Neuronal stem cell (in vitro differentiated cells): ENCODE measurements at regions not wholly inside any gene's neighbourhood (a gene's known extent, or its start where the extent isn't known, plus 50 kb on each side); places are given as distances from the start of the nearest gene placed in this dataset.

ENCODE experiments used
- DNase-seq: peaks from one replicate; pipeline ENCODE4 v3.0.0-alpha.2; 2013; ENCODE audit warnings: low spot score
- H2AFZ ChIP-seq: one replicate; pipeline ENCODE4 v1.6.1; 2013; ENCODE audit warnings: mild to moderate bottlenecking, low read length, inconsistent platforms
- H2AK5ac ChIP-seq: 2 replicates; pipeline ENCODE4 v1.6.1; 2013; ENCODE audit warnings: low read depth, mild to moderate bottlenecking, inconsistent platforms, low read length, moderate library complexity, mixed read lengths
- H2BK120ac ChIP-seq: 2 replicates; pipeline ENCODE4 v1.6.1; 2013; ENCODE audit warnings: low read depth, mild to moderate bottlenecking, inconsistent platforms, low read length, moderate library complexity, mixed read lengths
- H2BK12ac ChIP-seq: one replicate; pipeline ENCODE4 v1.6.1; 2013; ENCODE audit warnings: low read length, inconsistent platforms
- H2BK15ac ChIP-seq: 2 replicates; pipeline ENCODE4 v1.6.1; 2013; ENCODE audit warnings: mild to moderate bottlenecking, low read length, inconsistent platforms, mixed read lengths
- H2BK5ac ChIP-seq: one replicate; pipeline ENCODE4 v1.6.1; 2013; ENCODE audit warnings: inconsistent platforms, mild to moderate bottlenecking, low read length, moderate library complexity
- H3K14ac ChIP-seq: one replicate; pipeline ENCODE4 v1.6.1; 2013; ENCODE audit warnings: low read length, inconsistent platforms
- H3K18ac ChIP-seq: 2 replicates; pipeline ENCODE4 v1.6.1; 2013; ENCODE audit warnings: low read length, inconsistent platforms
- H3K23ac ChIP-seq: 2 replicates; pipeline ENCODE4 v1.6.1; 2013; ENCODE audit warnings: low read depth, mild to moderate bottlenecking, mixed read lengths, low read length, inconsistent platforms; ENCODE audit not compliant: poor library complexity
- H3K27ac ChIP-seq: replicated peaks from 3 replicates; pipeline ENCODE4 v1.5.1; 2013; ENCODE audit warnings: low read length, inconsistent platforms
- H3K27me3 ChIP-seq, 3 experiments: 2 replicates each; pipeline ENCODE4 v1.6.1; 2013; ENCODE audit warnings: low read length in 3 of 3, mild to moderate bottlenecking in 2 of 3, inconsistent platforms in 1 of 3, low read depth in 1 of 3, mixed read lengths in 1 of 3, moderate library complexity in 1 of 3; ENCODE audit not compliant: control insufficient read depth in 3 of 3, insufficient read depth in 3 of 3
- H3K36me3 ChIP-seq, 2 donors: replicated peaks in 1 of 2; 2 replicates each; pipeline ENCODE4 v1.6.1; 2013; ENCODE audit warnings: low read length in 2 of 2; ENCODE audit not compliant: control insufficient read depth in 2 of 2, insufficient read depth in 2 of 2
- H3K4ac ChIP-seq: 2 replicates; pipeline ENCODE4 v1.6.1; 2013; ENCODE audit warnings: inconsistent platforms, mild to moderate bottlenecking, low read length, moderate library complexity
- H3K4me1 ChIP-seq, 2 donors: 1 replicate in 1 of 2; 2 replicates in 1 of 2; pipeline ENCODE4 v1.6.1; 2013; ENCODE audit warnings: low read length in 2 of 2, low read depth in 1 of 2; ENCODE audit not compliant: control insufficient read depth in 2 of 2, insufficient read depth in 1 of 2
- H3K4me2 ChIP-seq: one replicate; pipeline ENCODE4 v1.6.1; 2013; ENCODE audit warnings: mild to moderate bottlenecking, low read length, inconsistent platforms; ENCODE audit not compliant: insufficient read depth, poor library complexity, severe bottlenecking
- H3K4me3 ChIP-seq, 2 donors: 2 replicates each; pipeline ENCODE4 v1.5.1; 2013; ENCODE audit warnings: low read length in 2 of 2, mild to moderate bottlenecking in 2 of 2, inconsistent platforms in 1 of 2, moderate library complexity in 1 of 2
- H3K79me1 ChIP-seq: one replicate; pipeline ENCODE4 v1.6.1; 2013; ENCODE audit warnings: low read depth, mild to moderate bottlenecking, inconsistent platforms, low read length, moderate library complexity
- H3K9ac ChIP-seq: one replicate; pipeline ENCODE4 v1.6.1; 2013; ENCODE audit warnings: mild to moderate bottlenecking, low read depth, low read length, inconsistent platforms; ENCODE audit not compliant: poor library complexity
- H3K9me3 ChIP-seq, 2 donors: replicated peaks in 1 of 2; 2 replicates each; pipeline versions ENCODE3 to v1.6.1; 2013; ENCODE audit warnings: low read length in 2 of 2, mild to moderate bottlenecking in 2 of 2, inconsistent platforms in 1 of 2, low read depth in 1 of 2, mixed read lengths in 1 of 2, moderate library complexity in 1 of 2; ENCODE audit not compliant: control insufficient read depth in 2 of 2, insufficient read depth in 1 of 2
- H4K8ac ChIP-seq: one replicate; pipeline ENCODE4 v1.6.1; 2013; ENCODE audit warnings: low read depth, mild to moderate bottlenecking, inconsistent platforms, low read length, moderate library complexity
- H4K91ac ChIP-seq: one replicate; pipeline ENCODE4 v1.6.1; 2013; ENCODE audit warnings: low read length, low read depth, mild to moderate bottlenecking, inconsistent platforms; ENCODE audit not compliant: poor library complexity
- WGBS, 2 donors: extraction: QIAGEN DNeasy Blood & Tissue Kit; methylation state at CpG; one replicate each; pipeline ENCODE4 v1.1.7; 2013; ENCODE audit warnings: missing lambda C conversion rate in 2 of 2, mixed read lengths in 1 of 2; ENCODE audit not compliant: insufficient read length in 2 of 2, insufficient replicate concordance in 1 of 2; ENCODE audit errors: extremely low coverage in 2 of 2; 5-methylcytosine and 5-hydroxymethylcytosine counted together

DNA sequence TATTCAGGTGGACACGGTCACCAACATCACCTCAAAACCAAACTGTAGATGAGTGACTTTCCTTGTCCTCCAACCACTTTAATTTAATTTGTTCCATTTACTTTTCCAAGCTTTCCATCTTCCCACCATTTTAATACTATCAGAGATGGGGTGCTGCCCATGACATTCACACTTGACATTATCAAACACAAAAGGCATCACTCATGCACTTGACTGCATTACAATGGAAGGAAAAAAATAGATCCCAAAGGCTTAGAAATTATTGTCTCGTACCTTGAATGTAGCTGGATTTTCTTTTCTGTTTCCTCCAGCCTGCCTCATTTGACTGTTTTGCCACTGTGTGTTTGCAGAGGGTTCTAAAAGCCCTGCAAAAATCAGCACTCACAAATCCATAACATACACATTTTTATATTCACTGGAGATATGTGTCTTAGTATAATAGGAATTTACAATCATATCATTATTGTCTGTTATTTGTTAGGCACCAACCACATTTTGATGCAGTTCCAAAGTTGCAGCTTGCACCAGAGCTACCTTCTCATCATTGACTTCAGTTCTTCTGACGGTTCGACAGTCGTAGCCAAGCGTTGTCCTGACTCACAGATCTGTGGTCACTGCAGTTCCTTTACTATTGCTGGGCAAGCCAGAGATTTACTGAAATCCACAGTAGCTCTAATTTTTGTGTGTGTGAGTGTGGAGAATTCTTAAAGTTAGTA lies 712.3 kb upstream of the WWC1 start:
- Histone ChIP-seq H3K18ac (no peak overlapping the region), H3K27me3 (peaks cover 0 to 5% (median 0%) of the 10 kb centered on the region in 3 experiments), H3K14ac (no peak overlapping the region), H3K27ac (no peak overlapping the region), H3K9me3 (no peaks in the 10 kb centered on the region), H2AK5ac (no peak overlapping the region), H3K4me1 (peaks cover 2 to 25% of the 10 kb centered on the region in 2 donors), H3K9ac (no peak overlapping the region), H3K4me3 (no peak overlapping the region), H3K4me2 (no peak overlapping the region), H2BK5ac (no peak overlapping the region), H2BK12ac (no peak overlapping the region), H2AFZ (no peak overlapping the region), H3K4ac (no peak overlapping the region), H3K23ac (no peak overlapping the region), H4K8ac (no peak overlapping the region), H3K36me3 (no peaks in the 10 kb centered on the region), H4K91ac (no peak overlapping the region), H2BK15ac (no peak overlapping the region), H2BK120ac (no peak overlapping the region), H3K79me1 (no peaks in the 10 kb centered on the region)
- WGBS, 2 donors, result no CpG with 5 or more reads among the region's 6 CpGs
- DNase-seq, result no peak

DNA sequence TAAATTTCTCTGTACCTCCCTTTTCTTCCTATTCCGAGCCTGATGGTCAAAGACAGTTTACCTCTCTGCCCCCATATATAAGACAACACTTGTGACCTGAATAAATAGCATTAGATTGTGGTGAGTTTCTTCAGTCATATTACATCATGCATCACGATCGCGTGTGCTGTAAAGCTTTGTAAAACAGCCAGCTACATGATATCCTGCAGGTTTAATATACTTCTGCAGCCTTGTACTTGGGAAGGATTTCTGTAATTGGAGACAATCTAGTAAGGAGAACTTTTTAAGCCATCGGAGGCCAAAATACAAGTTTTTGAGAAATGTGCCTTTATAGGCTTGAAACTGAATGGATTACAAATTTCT lies 711.8 kb upstream of the WWC1 start:
- DNase-seq, result no peak
- no peak overlapping the region for H4K91ac ChIP-seq
- H2AFZ ChIP-seq, result no peak overlapping the region
- no peak overlapping the region for H2AK5ac ChIP-seq
- peaks cover 2 to 25% of the 10 kb centered on the region in 2 donors for H3K4me1 ChIP-seq
- H3K36me3 ChIP-seq, result no peaks in the 10 kb centered on the region
- H3K23ac ChIP-seq, result no peak overlapping the region
- no peak overlapping the region for H3K4me3 ChIP-seq
- H3K4me2 ChIP-seq, result no peak overlapping the region
- WGBS, 2 donors, result no CpG with 5 or more reads among the region's 5 CpGs
- H2BK15ac ChIP-seq, result no peak overlapping the region
- no peaks in the 10 kb centered on the region for H3K9me3 ChIP-seq
- H3K18ac ChIP-seq, result no peak overlapping the region
- H4K8ac ChIP-seq, result no peak overlapping the region
- no peak overlapping the region for H2BK5ac ChIP-seq
- H3K4ac ChIP-seq, result no peak overlapping the region
- H3K27me3 ChIP-seq, result peaks cover 0 to 5% (median 0%) of the 10 kb centered on the region in 3 experiments
- no peak overlapping the region for H3K27ac ChIP-seq
- no peak overlapping the region for H3K9ac ChIP-seq
- H3K79me1 ChIP-seq, result no peaks in the 10 kb centered on the region
- H2BK120ac ChIP-seq, result no peak overlapping the region
- H3K14ac ChIP-seq, result no peak overlapping the region
- H2BK12ac ChIP-seq, result no peak overlapping the region

GRCh38 chr5:167580608-167581007 lies 710.8 kb upstream of the WWC1 start:
- Histone ChIP-seq H3K4me3 (no peak overlapping the region), H3K18ac (no peak overlapping the region), H3K14ac (no peak overlapping the region), H3K4ac (no peak overlapping the region), H2BK120ac (no peak overlapping the region), H4K91ac (no peak overlapping the region), H3K79me1 (no peaks in the 10 kb centered on the region), H4K8ac (no peak overlapping the region), H2AFZ (no peak overlapping the region), H3K27me3 (peaks cover 0 to under 1% (median 0%) of the 10 kb centered on the region in 3 experiments), H3K4me2 (no peak overlapping the region), H2AK5ac (no peak overlapping the region), H3K4me1 (peaks cover 2 to 25% of the 10 kb centered on the region in 2 donors), H3K9ac (no peak overlapping the region), H2BK12ac (no peak overlapping the region), H3K9me3 (no peaks in the 10 kb centered on the region), H3K27ac (no peak overlapping the region), H2BK15ac (no peak overlapping the region), H3K23ac (no peak overlapping the region), H2BK5ac (no peak overlapping the region), H3K36me3 (no peaks in the 10 kb centered on the region)
- no CpG with 5 or more reads among the region's 13 CpGs for WGBS, 2 donors
- DNase-seq, result no peak

GRCh38 chr5:167582283-167582682 lies 709.2 kb upstream of the WWC1 start:
- no peak overlapping the region for H2AFZ ChIP-seq

More at GRCh38 chr5:167582283-167582682, 709.2 kb upstream of the WWC1 start:
- no peak overlapping the region for H4K91ac ChIP-seq
- no peaks in the 10 kb centered on the region for H3K79me1 ChIP-seq
- no peak overlapping the region for H2AK5ac ChIP-seq
- H2BK120ac ChIP-seq, result no peak overlapping the region
- no peaks in the 10 kb centered on the region for H3K36me3 ChIP-seq
- no peak overlapping the region for H3K4me2 ChIP-seq
- no peak overlapping the region for H3K4ac ChIP-seq
- no peak overlapping the region for H4K8ac ChIP-seq
- H3K9me3 ChIP-seq, result no peaks in the 10 kb centered on the region
- H3K27me3 ChIP-seq, result no peaks in the 10 kb centered on the region
- H3K14ac ChIP-seq, result no peak overlapping the region
- H2BK15ac ChIP-seq, result no peak overlapping the region
- no peak overlapping the region for H3K18ac ChIP-seq
- H3K9ac ChIP-seq, result no peak overlapping the region
- whole genome bisulfite sequencing, 2 donors, result no CpG with 5 or more reads among the region's 2 CpGs
- no peak overlapping the region for H3K23ac ChIP-seq
- H3K4me3 ChIP-seq, result no peak overlapping the region
- no peak overlapping the region for H2BK12ac ChIP-seq
- no peak for DNase-seq
- no peak overlapping the region for H3K27ac ChIP-seq
- H2BK5ac ChIP-seq, result no peak overlapping the region
- peaks cover 2 to 20% of the 10 kb centered on the region in 2 donors for H3K4me1 ChIP-seq
